Endodermal cell (in vitro differentiated cells): ENCODE measurements at regions not wholly inside any gene's neighbourhood (a gene's known extent, or its start where the extent isn't known, plus 50 kb on each side); places are given as distances from the start of the nearest gene placed in this dataset.

Experiments
- DNase-seq: peaks from one replicate; pipeline ENCODE4 v3.0.0-alpha.2; 2017
- H3K27ac ChIP-seq: 2 replicates; pipeline ENCODE4 v1.5.1; 2013; ENCODE audit warnings: mild to moderate bottlenecking, low read depth, low read length, moderate library complexity
- H3K27me3 ChIP-seq: 2 replicates; pipeline ENCODE4 v1.6.1; 2013; ENCODE audit warnings: mild to moderate bottlenecking, low read length, moderate library complexity; ENCODE audit not compliant: insufficient read depth, control insufficient read depth, poor library complexity, severe bottlenecking
- H3K36me3 ChIP-seq: 2 replicates; pipeline ENCODE4 v1.7.0; 2013; ENCODE audit warnings: mild to moderate bottlenecking, low read length, moderate library complexity; ENCODE audit not compliant: control insufficient read depth, insufficient read depth
- H3K4me1 ChIP-seq: one replicate; pipeline ENCODE4 v1.7.0; 2013; ENCODE audit warnings: low read length; ENCODE audit not compliant: control insufficient read depth, insufficient read depth
- H3K4me3 ChIP-seq: 2 replicates; pipeline ENCODE4 v1.5.1; 2013; ENCODE audit warnings: mild to moderate bottlenecking, low read length, moderate library complexity
- H3K9ac ChIP-seq: 2 replicates; pipeline ENCODE4 v1.6.1; 2013; ENCODE audit warnings: mild to moderate bottlenecking, low read length, moderate library complexity; ENCODE audit not compliant: poor library complexity, severe bottlenecking; ENCODE audit errors: extremely low read depth
- H3K9me3 ChIP-seq: 2 replicates; pipeline ENCODE4 v1.6.1; 2013; ENCODE audit warnings: mild to moderate bottlenecking, low read length, moderate library complexity; ENCODE audit not compliant: control insufficient read depth
- H3K27ac Mint-ChIP-seq: 2 replicates; pipeline ENCODE4 v1.8.0; 2020; ENCODE audit warnings: mixed read lengths
- H3K27me3 Mint-ChIP-seq: 2 replicates; pipeline ENCODE4 v1.8.0; 2021; ENCODE audit warnings: mild to moderate bottlenecking, mixed read lengths; ENCODE audit not compliant: insufficient read depth
- H3K36me3 Mint-ChIP-seq: 2 replicates; pipeline ENCODE4 v1.8.0; 2020; ENCODE audit warnings: low read depth, mixed read lengths
- H3K4me1 Mint-ChIP-seq: 2 replicates; pipeline ENCODE4 v1.8.0; 2020; ENCODE audit warnings: mixed read lengths
- H3K4me3 Mint-ChIP-seq: 2 replicates; pipeline ENCODE4 v1.8.0; 2020; ENCODE audit warnings: mild to moderate bottlenecking, moderate library complexity, mixed read lengths
- H3K9me3 Mint-ChIP-seq: 2 replicates; pipeline ENCODE4 v1.8.0; 2020; ENCODE audit warnings: mild to moderate bottlenecking, mixed read lengths
- CTCF ChIP-seq: fragments of 200-600 bp; sonication (generic); conservative IDR thresholded peaks from 2 replicates; pipeline ENCODE4 v1.5.0; 2021; ENCODE audit warnings: antibody characterized with exemption, mild to moderate bottlenecking
- WGBS, 2 experiments: methylation state at CpG; one replicate each; pipeline versions ENCODE4 v1.1.5 to v1.1.7; 2013; ENCODE audit warnings: missing lambda C conversion rate in 2 of 2, mixed read lengths in 1 of 2; ENCODE audit not compliant: insufficient coverage in 1 of 2, insufficient read length in 1 of 2; 5-methylcytosine and 5-hydroxymethylcytosine counted together

DNA sequence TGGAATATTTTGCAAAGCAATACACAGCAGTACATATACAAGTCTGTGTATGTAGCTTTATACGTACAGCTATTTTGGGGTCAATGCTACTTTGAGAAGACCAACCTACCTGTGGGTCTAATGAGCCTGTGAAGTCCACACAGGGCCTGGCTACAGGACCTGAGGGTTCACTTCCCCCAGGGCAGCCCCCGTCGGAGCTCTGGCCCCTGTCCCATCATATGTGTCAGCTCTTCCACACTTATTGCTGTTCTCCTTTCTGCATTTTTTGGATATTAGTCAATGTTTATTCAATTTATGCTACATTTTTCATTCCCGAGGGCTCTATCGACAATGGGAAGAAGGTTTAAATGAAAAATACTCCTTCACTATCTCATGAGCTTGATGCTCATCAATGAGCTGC lies 1473.6 kb downstream of the BRD1 start:
- Mint-ChIP-seq H3K4me3 (no peak overlapping the region), H3K27ac (no peak overlapping the region), H3K27me3 (peaks cover 20% of the 10 kb centered on the region), H3K36me3 (no peaks in the 10 kb centered on the region), H3K4me1 (peaks cover 7% of the 10 kb centered on the region), H3K9me3 (no peaks in the 10 kb centered on the region)
- 94% methylated on average over 4 of the region's 5 CpGs; no CpG with 5 or more reads in 1 of the 2 experiments for WGBS, 2 experiments
- no peak for DNase-seq
- Histone ChIP-seq H3K9ac (no peak overlapping the region), H3K36me3 (no peaks in the 10 kb centered on the region), H3K4me3 (no peak overlapping the region), H3K4me1 (peaks cover 4% of the 10 kb centered on the region), H3K27me3 (no peaks in the 10 kb centered on the region), H3K27ac (no peak overlapping the region), H3K9me3 (no peaks in the 10 kb centered on the region)
- TF ChIP-seq CTCF = no peak

GRCh38 chr22:48353116-48353947 lies 1474.3 kb downstream of the BRD1 start:
- Histone ChIP-seq H3K27ac (no peak overlapping the region), H3K9ac (no peak overlapping the region), H3K9me3 (no peaks in the 10 kb centered on the region), H3K4me3 (no peak overlapping the region), H3K36me3 (no peaks in the 10 kb centered on the region), H3K4me1 (peaks cover 4% of the 10 kb centered on the region), H3K27me3 (no peaks in the 10 kb centered on the region)
- Mint-ChIP-seq H3K9me3 (no peaks in the 10 kb centered on the region), H3K27ac (no peak overlapping the region), H3K36me3 (no peaks in the 10 kb centered on the region), H3K4me1 (peaks cover 7% of the 10 kb centered on the region), H3K4me3 (no peak overlapping the region), H3K27me3 (peaks cover 15% of the 10 kb centered on the region)
- WGBS, 2 experiments = 88% methylated on average over 5 to 14 of the region's 14 CpGs
- DNase-seq = no peak
- no peak for TF ChIP-seq CTCF

DNA sequence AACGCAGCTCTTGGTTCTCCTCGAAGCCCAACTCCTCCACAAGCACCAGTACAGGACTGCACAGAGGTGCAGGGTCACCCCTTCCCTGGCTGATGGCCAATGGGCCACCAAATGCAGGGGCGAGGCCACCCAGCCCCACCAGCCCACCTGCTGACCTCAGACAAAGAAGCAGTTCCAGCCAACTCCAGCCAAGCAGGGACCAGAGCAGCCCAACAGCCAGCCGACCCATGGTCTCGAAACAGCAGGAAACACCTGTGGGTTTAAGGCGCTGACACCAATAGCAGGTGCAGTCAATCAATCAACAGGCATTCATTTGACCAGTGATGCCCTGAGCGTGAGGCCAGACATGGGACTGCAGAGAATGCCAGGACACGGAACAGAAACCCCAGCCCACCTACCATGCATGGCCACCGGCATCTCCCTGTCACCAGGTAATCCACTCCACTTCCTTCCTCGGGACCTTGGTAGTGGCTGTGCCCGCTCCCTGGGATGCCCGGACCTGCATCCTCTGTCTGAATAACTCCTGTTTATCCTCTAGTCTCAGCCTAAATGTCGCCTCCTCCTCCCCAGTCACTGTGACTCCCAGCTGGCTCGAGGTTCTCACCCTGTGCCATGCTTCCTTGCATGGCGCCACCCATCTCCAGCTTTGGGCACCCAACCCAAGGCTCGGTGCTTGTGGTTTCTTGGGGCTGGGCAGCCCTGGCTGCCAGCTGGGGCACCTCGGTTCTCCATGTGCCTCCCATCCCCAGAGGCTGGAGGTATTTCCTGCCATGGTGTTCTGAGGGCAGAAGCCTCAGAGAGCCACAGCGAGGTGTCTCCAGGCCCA lies 1475.4 kb downstream of the BRD1 start:
- Mint-ChIP-seq H3K9me3 (no peaks in the 10 kb centered on the region), H3K36me3 (no peaks in the 10 kb centered on the region), H3K27me3 (peaks cover 12% of the 10 kb centered on the region), H3K4me1 (peaks cover 4% of the 10 kb centered on the region), H3K27ac (no peak overlapping the region), H3K4me3 (no peak overlapping the region)
- Histone ChIP-seq H3K4me1 (peaks cover 1% of the 10 kb centered on the region), H3K36me3 (no peaks in the 10 kb centered on the region), H3K27me3 (no peaks in the 10 kb centered on the region), H3K9me3 (no peaks in the 10 kb centered on the region), H3K27ac (no peak overlapping the region), H3K4me3 (no peak overlapping the region), H3K9ac (no peak overlapping the region)
- DNase-seq = no peak
- WGBS, 2 experiments = 92 to 93% methylated on average over 13 to 18 of the region's 18 CpGs
- TF ChIP-seq CTCF = no peak
